Type B pancreatic cell (in vitro differentiated cells): ENCODE measurements at regions not wholly inside any gene's neighbourhood (a gene's known extent, or its start where the extent isn't known, plus 50 kb on each side); places are given as distances from the start of the nearest gene placed in this dataset.
"Not testable (repeated sequence)": the region's sequence is repeated elsewhere in the genome, so short reads cannot be mapped to it uniquely, and the experiment has no call there.

Experiments
- DNase-seq: peaks from one replicate; pipeline ENCODE4 v3.0.0; 2021; ENCODE audit warnings: mixed read lengths; ENCODE audit not compliant: unreplicated experiment; ENCODE audit errors: extremely low spot score
- H3K27ac Mint-ChIP-seq: 2 replicates; pipeline ENCODE4 v1.8.0; 2021; ENCODE audit warnings: mild to moderate bottlenecking, mixed read lengths
- H3K27me3 Mint-ChIP-seq: 2 replicates; pipeline ENCODE4 v1.8.0; 2021; ENCODE audit warnings: mixed read lengths
- H3K36me3 Mint-ChIP-seq: 2 replicates; pipeline ENCODE4 v1.8.0; 2021; ENCODE audit warnings: mixed read lengths
- H3K4me1 Mint-ChIP-seq: one replicate; pipeline ENCODE4 v1.8.0; 2021; ENCODE audit warnings: mixed read lengths; ENCODE audit not compliant: unreplicated experiment
- H3K4me3 Mint-ChIP-seq: 2 replicates; pipeline ENCODE4 v1.8.0; 2021; ENCODE audit warnings: mild to moderate bottlenecking, mixed read lengths
- H3K9me3 Mint-ChIP-seq: 2 replicates; pipeline ENCODE4 v1.8.0; 2021; ENCODE audit warnings: mixed read lengths
- CTCF ChIP-seq: fragments of 200-600 bp; sonication (generic); conservative IDR thresholded peaks from 2 replicates; pipeline ENCODE4 v1.5.0; 2021; ENCODE audit warnings: antibody characterized with exemption, mild to moderate bottlenecking

- no peak for DNase-seq
- no peaks in the 10 kb centered on the region for H3K27me3 Mint-ChIP-seq
- H3K9me3 Mint-ChIP-seq: no peaks in the 10 kb centered on the region
- no peak overlapping the region for H3K27ac Mint-ChIP-seq
- no peak overlapping the region for H3K4me3 Mint-ChIP-seq
- peaks cover 19% of the 10 kb centered on the region for H3K4me1 Mint-ChIP-seq
- TF ChIP-seq CTCF: no peak
- H3K36me3 Mint-ChIP-seq: no peaks in the 10 kb centered on the region
Measured at GRCh38 chr10:33774857-33775256, 440.4 kb upstream of the NRP1 start.

GRCh38 chr10:33773886-33774480 lies 439.5 kb upstream of the NRP1 start:
- no peaks in the 10 kb centered on the region for H3K9me3 Mint-ChIP-seq
- H3K27me3 Mint-ChIP-seq: no peaks in the 10 kb centered on the region
- TF ChIP-seq CTCF: no peak
- no peaks in the 10 kb centered on the region for H3K36me3 Mint-ChIP-seq
- no peak overlapping the region for H3K4me3 Mint-ChIP-seq
- H3K27ac Mint-ChIP-seq: no peak overlapping the region
- H3K4me1 Mint-ChIP-seq: peaks cover 19% of the 10 kb centered on the region
- DNase-seq: no peak

GRCh38 chr10:33773253-33773573 lies 438.7 kb upstream of the NRP1 start:
- no peaks in the 10 kb centered on the region for H3K36me3 Mint-ChIP-seq
- no peak overlapping the region for H3K4me3 Mint-ChIP-seq

GRCh38 chr10:33772370-33773252 lies 438.1 kb upstream of the NRP1 start:
- no peak for TF ChIP-seq CTCF
- DNase-seq: no peak
- peaks cover 19% of the 10 kb centered on the region for H3K4me1 Mint-ChIP-seq
- H3K27me3 Mint-ChIP-seq: no peaks in the 10 kb centered on the region
- peak overlapping the region; percentile 8 for H3K4me3 Mint-ChIP-seq
- H3K36me3 Mint-ChIP-seq: no peaks in the 10 kb centered on the region
- H3K9me3 Mint-ChIP-seq: no peaks in the 10 kb centered on the region
- H3K27ac Mint-ChIP-seq: no peak overlapping the region

More at GRCh38 chr10:33773253-33773573, 438.7 kb upstream of the NRP1 start:
- no peak for DNase-seq
- no peak for TF ChIP-seq CTCF
- Mint-ChIP-seq H3K4me1 (peaks cover 19% of the 10 kb centered on the region), H3K27me3 (no peaks in the 10 kb centered on the region), H3K27ac (no peak overlapping the region), H3K9me3 (no peaks in the 10 kb centered on the region)

GRCh38 chr10:33771856-33772255 lies 437.4 kb upstream of the NRP1 start:
- not testable (repeated sequence) for H3K36me3 Mint-ChIP-seq, H3K4me3 Mint-ChIP-seq, DNase-seq, H3K27ac Mint-ChIP-seq, H3K27me3 Mint-ChIP-seq, H3K9me3 Mint-ChIP-seq
- peaks cover 19% of the 10 kb centered on the region for H3K4me1 Mint-ChIP-seq

- no peaks in the 10 kb centered on the region for H3K27me3 Mint-ChIP-seq
- H3K4me3 Mint-ChIP-seq: no peak overlapping the region
- no peak overlapping the region for H3K27ac Mint-ChIP-seq
- H3K9me3 Mint-ChIP-seq: no peaks in the 10 kb centered on the region
- peaks cover 14% of the 10 kb centered on the region for H3K4me1 Mint-ChIP-seq
- no peak for TF ChIP-seq CTCF
- no peak for DNase-seq
- H3K36me3 Mint-ChIP-seq: no peaks in the 10 kb centered on the region
Measured at GRCh38 chr10:33764694-33765185, 430.3 kb upstream of the NRP1 start.
